ENCODE measurements at regions not wholly inside any gene's neighbourhood (a gene's known extent, or its start where the extent isn't known, plus 50 kb on each side); places are given as distances from the start of the nearest gene placed in this dataset.

GRCh38 chr7:106606120-106606519 lies 54.8 kb downstream of the CCDC71L start:
- no peak overlapping the region for H3K27ac ChIP-seq
- no peak for TF ChIP-seq CTCF (conservative IDR thresholded peaks at IDR 0.05)

- H3K27ac ChIP-seq = no peak overlapping the region
These were observed 56.0 kb downstream of the CCDC71L start for GRCh38 chr7:106604971-106605370.

GRCh38 chr7:106604303-106604924 lies 56.5 kb downstream of the CCDC71L start:
- no peak overlapping the region for H3K27ac ChIP-seq
- no peak for TF ChIP-seq CTCF (conservative IDR thresholded peaks at IDR 0.05)

More at GRCh38 chr7:106604971-106605370, 56.0 kb downstream of the CCDC71L start:
- no peak for TF ChIP-seq CTCF (conservative IDR thresholded peaks at IDR 0.05)

- H3K27ac ChIP-seq = no peak overlapping the region
- TF ChIP-seq CTCF (conservative IDR thresholded peaks at IDR 0.05) = no peak
These were observed 57.6 kb downstream of the CCDC71L start for GRCh38 chr7:106603346-106603745.

GRCh38 chr7:106602062-106602461 lies 58.9 kb downstream of the CCDC71L start:
- H3K27ac ChIP-seq = no peak overlapping the region
- no peak for TF ChIP-seq CTCF (conservative IDR thresholded peaks at IDR 0.05)

GRCh38 chr7:106600569-106601373 lies 60.2 kb downstream of the CCDC71L start:
- TF ChIP-seq CTCF (conservative IDR thresholded peaks at IDR 0.05) = no peak
- no peak overlapping the region for H3K27ac ChIP-seq

- peak overlapping the region; percentile 11; the same call in 1 of the 2 replicates for H3K27ac ChIP-seq
- no peak for TF ChIP-seq CTCF (conservative IDR thresholded peaks at IDR 0.05)
These were observed 61.6 kb downstream of the CCDC71L start for GRCh38 chr7:106599343-106599698.
